NCI-H2196 treated with DMSO at 0.1 percent for 48 hours (cell line): ENCODE measurements at regions not wholly inside any gene's neighbourhood (a gene's known extent, or its start where the extent isn't known, plus 50 kb on each side); places are given as distances from the start of the nearest gene placed in this dataset.

ENCODE experiments used
- DNase-seq: peaks from one replicate; lab custom pipeline; 2025; ENCODE audit not compliant: unreplicated experiment; lab: John Stamatoyannopoulos, UW

DNA sequence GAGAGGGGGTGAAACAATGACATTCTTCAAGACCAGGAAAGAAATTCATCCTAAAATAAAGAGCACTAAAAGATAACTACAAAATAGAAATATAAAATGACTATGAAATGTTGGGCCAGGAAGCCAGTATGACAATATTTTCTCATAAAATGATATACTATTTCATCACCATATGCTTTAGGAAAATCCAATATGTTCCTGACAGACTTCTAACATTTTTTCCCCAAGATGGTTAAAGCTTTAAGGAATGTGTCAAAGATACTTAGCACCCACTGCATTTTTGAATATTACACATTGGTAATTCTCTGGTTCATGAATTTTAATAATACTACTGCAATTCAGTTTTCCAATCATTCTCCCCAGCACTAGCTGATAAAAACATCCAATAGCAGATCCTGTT lies 87.7 kb upstream of the PLEKHG7 start:
- no peak for DNase-seq

DNA sequence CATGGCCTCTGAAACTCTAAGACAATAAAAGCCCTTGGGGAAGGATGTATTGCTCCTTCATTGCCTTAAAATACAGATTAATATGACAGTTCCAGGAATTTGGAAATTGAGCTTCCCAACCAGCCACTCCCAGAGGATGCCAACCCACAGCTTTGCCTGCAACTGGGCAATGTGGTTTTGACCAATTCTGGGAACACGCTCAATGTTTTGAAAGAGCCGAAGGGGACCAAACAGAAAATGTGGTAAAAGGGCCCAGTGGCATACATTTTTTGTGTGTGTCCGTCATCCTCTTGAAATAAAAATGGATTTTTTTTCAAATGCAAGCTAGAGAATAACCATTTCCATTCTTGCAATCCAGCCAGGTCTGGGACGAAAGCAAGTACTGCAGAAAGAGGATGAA lies 88.3 kb upstream of the PLEKHG7 start:
- no peak for DNase-seq

DNA sequence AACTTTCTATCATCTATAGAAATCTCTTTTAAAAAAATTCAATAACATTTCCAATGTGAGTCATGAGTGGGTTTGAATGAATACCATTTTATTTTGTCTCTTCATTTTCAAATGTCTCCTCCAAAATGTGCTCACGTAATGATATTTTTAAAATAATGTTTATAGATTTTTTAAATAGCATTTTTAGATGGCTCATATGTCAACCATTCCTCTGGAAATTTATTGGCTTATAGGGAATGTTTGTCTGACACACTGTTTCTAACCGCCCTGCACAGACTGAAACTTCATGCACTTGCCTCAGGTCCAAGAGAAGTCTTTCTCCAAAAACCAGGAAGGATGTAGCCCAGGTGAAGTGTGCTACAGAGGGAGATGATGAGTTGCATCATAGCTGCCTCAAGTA lies 88.8 kb upstream of the PLEKHG7 start:
- no peak for DNase-seq

DNA sequence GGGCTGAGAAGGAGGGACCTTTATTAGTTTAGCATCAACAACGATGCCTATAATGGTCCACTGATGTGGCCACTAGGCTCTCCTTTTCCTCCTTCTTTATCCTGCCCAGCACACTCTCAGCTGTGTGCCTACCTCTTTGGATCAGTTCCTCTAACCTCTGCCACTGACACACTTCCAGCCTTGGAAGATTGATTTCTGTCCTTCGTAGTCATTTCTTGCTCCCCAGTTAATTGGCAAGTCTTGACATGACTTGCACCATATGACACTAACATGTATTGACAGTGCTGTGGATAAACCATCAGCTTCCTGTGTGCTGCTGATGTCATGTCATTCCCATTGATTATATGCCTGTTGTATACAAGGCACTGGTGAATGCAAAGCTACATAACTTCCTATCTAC lies 90.2 kb upstream of the PLEKHG7 start:
- DNase-seq, result no peak

DNA sequence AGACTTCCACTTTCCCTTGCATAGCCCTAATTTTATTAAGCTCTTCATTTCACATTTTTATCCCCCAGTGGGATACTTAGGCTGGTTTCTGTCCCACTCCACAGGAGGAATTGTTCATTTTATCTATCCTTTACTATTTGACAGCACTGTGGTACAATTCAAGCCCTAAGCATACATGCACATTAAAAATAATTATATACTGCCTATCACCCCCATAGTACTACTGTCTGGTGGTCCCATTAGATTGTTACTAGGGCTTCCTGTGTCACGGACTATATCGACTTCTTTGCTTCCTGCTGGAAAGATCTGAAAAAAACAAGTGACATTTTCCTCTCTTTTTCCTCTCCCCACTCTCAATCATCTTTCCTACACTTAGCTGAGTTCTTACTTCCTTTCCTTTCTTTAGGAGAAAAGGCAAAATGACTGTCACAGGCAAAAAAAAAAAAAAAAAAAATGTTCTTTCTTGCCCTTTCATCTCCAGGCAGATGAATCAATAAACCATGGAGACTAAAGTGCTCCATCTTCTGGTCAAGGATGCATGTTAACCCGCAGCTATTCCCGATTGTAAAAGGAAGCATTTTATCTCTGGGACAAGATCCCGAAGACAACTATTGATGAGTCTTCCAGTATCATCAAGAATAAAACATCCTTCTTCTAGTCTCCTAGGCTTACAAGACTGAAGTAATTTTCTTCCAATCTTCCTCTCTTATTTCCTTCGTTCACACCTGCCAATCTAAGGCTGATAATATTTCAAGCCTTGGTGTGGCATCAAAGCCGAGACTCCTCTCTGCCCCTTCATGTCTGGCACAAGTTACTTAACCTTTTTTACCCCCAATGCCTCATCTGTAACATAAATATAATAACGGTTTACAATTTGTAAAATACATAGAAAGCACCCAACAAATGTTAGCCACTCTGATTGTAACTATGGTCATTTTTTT lies 94.4 kb upstream of the PLEKHG7 start:
- DNase-seq, result peak; percentile 19

DNA sequence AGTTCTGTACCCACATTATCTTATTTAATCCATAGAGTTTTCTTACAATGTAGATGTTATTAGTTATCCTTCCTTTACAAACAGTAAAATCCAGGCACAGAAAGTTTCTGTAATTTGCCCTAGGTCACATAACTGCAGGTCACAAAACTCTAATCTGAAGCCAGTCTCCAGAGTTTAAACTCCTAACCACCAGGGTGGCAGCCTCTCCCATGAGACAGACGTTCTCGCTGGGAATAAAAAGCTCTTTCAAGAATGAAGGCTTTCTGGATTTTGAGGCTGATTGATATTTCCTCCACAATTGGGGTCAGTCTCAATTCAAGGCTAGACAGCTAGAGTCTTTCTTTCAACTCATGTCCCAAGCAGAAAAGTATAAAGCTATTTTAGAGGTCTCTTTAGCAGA lies 95.8 kb upstream of the PLEKHG7 start:
- DNase-seq, result no peak

DNA sequence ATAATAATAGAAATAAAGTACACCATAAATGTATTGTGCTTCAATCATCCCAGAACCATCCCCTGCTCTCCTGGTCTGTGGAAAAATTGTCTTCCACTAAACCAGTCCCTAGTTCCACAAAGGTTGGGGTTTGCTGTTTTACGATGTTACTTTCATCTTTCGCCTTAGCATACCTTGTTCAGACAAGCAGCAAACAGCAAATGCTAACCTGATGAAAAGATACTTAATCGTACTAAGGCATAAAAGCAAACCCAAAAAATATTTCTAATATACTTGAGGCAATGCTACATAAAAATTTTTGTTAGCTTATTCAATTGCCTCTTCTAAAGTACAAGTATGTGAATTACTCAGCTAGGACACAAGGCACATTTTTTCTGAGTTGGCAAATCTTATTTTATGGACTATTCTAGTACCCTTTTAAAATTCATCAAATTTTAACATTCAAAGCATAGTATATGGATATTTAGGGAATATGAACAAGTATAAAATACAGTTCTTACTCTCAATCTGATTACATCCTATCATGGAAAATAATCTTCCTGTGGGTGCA lies 97.1 kb upstream of the PLEKHG7 start:
- DNase-seq, result no peak

DNA sequence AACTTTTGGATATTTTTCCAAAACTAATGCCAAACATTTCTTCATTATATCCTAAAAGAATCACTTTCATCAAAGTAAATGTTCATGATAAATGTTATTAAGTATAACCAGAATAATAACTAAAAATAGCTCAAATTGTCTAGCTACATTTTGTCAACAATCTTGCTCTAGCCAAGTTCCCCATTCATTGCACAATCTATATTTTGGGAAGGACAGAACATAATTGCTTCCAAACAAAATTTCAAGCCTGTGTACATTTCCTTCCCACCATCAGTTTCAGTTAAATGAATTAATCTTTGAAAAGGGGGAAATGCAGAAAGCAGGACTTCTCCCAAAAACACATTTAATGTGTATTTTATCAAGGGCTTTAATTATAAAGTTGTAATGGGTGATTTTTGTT lies 98.0 kb upstream of the PLEKHG7 start:
- DNase-seq, result no peak

DNA sequence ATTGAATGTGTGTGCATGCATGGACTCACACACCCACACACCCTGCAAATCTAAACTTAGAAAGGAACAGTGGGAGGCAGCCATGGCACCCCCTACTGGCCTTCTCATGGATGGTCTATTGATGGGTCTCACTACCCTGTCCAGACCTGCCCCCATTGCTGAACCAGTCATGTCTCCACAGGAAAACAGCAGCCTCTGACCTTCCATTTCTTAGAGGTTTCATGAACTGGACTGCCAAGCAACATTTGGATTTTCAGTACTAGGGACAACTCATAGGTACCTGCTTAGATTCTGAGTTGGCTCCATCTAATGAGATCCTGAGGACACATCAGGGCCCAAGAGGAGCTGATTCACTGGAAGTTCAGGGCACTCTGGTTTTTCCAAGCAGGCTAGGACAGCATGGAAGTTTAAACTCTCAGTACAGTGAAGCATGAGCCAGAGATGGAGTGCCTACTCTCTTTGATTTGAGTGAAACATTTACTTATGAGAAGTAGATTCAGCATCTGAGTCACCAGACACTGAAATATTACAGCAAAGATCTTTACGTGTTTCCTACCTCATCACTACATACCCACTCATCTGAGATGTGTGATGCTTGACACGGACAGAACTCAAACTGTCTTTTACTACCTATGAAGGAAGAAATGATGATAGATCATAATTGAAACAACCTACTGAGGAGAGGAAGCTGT lies 98.9 kb upstream of the PLEKHG7 start:
- DNase-seq, result no peak

DNA sequence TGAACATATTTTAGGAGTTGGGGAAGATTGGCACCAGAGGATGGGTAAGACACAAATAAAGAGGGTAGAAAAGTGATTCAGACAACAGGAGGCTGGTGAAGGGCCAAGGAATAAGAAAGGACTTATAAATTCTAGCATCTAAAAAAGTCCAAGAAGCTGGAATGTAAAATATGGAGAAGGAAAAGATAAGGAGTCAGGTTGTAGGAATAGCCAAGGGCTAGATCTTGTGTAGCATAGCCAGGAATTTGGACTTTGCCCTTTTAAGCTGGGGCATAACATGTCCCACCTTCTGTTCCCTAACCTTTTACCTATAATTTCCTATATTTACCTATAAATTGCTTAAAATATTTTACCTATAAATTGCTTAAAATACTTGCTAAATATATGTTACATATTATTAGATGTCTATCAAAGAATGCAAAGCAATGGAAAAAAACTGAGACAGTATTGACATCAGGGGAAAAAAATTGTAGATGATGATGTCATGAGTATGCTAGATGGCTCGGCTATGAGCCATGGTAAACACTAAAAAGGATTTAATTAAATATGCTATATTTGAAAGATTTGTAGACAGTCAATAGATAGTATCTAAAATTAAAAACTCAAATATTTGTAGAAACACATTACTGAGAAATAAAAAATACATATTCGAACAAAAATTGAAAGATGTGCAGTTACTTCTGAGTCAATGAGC lies 99.7 kb upstream of the PLEKHG7 start:
- no peak for DNase-seq

DNA sequence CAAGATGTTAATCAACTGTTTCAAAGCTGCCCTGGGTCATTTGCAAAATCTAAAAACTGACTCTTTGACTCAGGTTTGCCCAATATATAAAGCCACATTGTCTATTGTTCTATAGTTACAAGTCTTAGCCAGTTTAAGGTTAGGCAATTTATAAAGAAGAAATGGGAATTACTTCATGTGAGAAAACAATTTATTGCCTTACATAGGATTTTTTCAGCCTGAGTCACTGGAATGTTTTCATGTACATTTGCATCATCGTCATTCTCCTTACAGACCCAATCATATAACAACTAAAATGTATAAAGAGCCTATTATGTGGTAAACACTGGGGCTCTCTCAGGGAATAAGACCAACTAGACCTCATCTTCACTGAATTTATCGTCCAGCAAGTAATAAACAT lies 100.3 kb upstream of the PLEKHG7 start:
- no peak for DNase-seq

DNA sequence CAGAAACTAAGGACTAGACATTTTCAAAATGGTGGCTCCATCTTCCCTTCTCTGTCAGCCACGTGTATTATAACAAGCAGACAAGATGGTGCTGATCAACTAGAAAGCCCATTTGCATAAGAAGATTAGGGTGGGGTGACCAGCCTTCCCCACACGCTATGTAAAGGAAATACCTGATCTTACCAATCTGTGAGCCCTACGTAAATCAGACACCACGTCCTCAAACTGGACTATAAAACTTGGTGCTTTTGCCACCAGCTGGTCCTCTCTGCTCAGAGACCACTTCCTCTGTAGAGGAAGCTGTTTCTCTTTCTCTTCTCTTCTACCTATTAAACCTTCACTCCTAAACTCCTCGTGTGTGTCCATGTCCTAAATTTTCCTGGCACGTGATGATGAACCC lies 101.1 kb upstream of the PLEKHG7 start:
- DNase-seq, result no peak

DNA sequence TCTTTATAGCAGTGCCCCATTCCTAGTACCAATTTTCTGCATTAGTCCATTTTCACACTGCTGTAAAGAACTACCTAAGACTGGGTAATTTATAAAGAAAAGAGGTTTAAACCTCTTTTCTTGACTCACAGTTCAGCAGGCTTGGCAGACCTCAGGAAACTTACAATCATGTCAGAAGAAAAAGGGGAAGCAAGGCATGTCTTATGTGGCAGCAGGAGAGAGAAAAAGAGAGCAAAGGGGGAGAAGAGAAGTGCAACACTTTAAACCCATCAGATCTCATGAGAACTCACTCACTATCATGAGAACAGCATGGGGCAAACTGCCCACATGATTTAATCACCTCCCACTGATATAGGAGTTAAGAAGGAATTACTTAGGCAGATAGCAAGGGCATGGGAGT lies 101.6 kb upstream of the PLEKHG7 start:
- DNase-seq, result no peak

DNA sequence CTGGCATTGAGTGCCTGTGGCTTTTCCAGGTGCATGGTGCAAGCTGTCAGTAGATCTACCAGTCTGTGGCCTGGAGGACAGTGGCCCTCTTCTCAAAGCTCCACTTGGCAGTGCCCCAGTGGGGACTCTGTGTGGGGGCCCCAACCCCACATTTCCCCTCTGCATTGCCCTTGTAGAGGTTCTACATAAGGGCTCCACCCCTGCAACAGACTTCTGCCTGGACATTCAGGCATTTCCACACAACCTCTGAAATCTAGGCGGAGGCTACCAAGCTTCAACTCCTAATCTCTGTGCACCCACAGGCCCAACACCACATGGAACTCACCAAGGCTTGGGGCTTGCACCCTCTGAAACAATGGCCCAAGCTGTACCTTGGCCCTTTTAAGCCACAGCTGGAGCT lies 102.7 kb upstream of the PLEKHG7 start:
- no peak for DNase-seq

DNA sequence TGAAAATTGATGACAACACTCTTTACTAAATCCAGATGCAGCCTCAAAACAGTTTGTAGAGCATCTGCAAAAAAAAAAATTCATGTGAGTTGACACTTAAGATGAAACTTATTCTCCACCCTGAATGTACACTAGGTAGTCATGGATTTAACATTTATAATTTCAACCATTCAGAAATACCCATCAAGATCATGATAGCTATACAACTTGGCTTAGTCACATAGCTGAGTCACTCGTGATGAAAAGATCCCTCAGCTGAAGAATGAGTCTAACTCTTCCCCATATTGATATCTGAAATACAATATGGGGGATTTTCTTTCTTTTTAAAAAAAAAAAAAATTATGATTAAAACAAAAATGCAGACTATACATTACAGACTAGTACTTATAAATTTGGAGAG lies 104.8 kb upstream of the PLEKHG7 start:
- no peak for DNase-seq

DNA sequence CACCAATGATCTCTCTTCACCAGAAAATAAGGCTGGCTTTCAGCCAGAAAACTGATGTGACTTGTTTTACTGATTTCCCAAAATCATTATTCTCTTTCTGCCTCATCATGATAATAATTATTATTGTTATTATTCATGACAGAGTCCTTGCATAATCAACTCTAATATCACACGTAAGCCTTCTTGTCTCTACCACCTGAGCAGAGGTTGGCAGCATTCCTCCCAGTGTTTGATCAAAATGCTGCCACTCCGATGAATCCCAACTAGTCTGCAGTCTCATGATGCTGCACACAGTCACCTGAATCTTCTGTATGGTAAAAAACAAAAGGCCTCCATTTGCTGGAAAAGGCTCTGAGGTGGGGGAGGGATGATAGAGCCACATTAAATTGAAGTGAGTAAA lies 105.7 kb upstream of the PLEKHG7 start:
- DNase-seq, result no peak

DNA sequence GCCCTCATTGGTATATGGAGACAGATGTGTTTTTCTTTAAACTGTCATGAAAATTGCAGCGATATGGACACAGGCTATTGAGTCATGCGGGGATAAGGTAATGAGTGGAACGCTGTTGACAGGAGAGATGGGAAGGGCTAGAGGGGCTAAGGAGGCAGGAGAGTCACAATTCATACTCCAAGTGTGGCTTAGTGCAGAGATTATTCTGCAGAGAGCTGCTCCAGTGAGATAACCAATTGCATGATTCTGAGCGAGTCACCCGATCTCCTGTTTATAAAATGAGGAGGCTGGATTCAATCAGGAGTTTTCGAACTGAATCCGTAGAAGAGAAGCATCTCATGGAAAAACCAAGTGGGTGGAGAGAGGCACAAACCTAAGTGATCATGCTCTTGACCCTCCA lies 106.4 kb upstream of the PLEKHG7 start:
- DNase-seq, result no peak

DNA sequence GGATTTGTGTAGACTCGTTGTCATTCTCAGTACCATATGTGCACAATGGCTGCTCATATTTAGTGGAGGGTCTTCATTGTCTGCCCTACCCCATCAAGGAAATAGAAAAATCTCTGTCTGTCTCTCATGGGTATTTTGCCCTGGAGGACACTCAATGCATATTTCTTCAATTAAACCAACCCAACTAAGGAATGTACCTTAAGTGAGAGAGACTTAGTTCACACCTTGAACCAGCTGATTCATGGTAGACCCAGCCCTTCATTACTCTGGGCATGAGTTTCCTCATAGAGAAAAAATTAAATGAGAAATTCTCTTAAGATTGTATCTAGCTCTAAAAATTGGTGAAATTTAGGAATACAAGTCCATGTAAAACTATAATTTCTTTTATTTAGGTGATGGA lies 107.1 kb upstream of the PLEKHG7 start:
- DNase-seq, result no peak

DNA sequence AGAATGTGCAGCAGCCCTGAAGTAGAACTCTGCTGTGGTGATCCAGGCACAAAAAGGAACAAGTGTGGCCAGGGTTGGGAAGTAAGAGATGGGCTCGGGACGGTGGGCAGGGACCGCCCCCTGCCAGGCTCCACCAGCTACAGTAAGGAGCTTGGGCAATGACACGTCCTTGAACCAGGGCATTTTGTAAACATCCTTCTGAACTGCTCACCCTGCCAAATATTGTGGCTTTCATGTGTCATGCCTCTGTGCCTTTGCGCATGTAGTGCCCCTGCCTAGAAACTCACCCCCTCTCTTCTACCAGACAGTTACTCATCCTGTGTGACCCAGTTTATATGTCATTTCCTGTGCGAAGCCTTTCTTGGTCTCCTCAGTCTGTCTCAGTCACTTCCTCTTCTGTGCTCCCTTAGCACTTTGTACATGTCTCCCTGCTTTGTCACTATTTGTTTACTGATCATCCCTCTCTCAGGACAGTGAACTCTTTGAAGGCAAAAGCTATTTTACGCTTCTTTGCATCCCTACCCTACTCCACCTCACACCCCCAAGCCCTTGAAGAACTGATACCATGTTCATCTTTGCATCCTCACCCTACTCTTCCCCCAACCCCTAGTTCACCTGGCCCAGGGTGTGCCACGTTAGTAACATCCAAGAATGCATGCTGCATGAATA lies 108.9 kb upstream of the PLEKHG7 start:
- DNase-seq, result no peak

DNA sequence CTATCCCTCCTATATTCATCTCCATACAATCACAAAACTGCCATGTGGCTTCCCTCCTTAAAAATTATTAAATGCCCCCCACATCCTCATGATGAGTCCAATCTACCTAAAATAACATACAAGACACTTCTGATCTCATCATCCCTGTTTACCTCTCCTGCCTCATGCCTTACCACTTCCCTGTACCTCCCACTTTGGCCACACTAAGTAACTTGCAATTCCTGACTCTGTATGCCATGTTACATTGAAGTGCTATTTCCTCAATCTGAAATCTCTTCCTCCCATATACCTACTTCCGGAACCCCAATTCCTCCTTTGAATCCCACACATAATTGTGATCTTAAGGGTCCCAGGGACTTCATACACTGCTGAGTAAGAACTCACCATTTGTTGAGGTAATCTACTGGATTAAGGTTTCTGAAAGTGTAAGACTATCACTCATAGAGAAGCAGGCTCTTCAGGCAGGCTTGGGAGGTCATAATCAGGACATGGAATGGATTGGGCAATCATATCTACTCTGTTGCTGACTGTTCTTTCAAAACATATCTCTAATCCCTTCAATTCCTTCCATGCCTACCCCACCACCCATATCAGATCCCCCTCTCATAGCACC lies 117.6 kb upstream of the PLEKHG7 start:
- DNase-seq, result no peak

DNA sequence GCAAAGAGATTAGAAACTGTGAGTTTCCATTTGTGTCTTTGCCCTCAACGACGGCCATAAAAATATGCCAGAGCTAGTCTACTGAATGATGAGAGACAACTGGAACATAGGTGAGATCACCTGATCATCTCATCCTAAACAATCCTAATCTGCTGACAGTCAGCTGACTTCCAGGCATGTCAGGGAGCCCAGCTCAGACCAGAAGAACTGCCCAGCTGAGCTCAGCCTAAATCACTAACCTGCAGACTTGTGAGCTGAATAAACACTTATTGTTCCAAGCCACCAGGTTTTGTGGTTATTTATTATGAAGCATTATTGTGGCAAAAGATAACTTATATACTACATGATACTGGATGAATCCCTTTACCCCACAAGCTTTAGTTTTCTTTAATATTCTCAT lies 118.9 kb upstream of the PLEKHG7 start:
- no peak for DNase-seq
